Heart left ventricle (tissue), 16 donors: ENCODE measurements at regions not wholly inside any gene's neighbourhood (a gene's known extent, or its start where the extent isn't known, plus 50 kb on each side); places are given as distances from the start of the nearest gene placed in this dataset.

ENCODE experiments used
- ATAC-seq, 4 donors: fragments of 200-7000 bp; cut with Tn5 transposase; one replicate each; pipeline ENCODE4 v1.9.1; 2020 to 2022; ENCODE audit warnings: moderate library complexity in 4 of 4, mild to moderate bottlenecking in 3 of 4, moderate number of reproducible peaks in 1 of 4
- DNase-seq, 5 donors: peaks; one replicate each; pipeline ENCODE4 v3.0.0-alpha.2; 2020
- H3K27ac ChIP-seq, 12 donors: fragments of 200-600 bp; sonication (generic) in 4 of 12; one replicate each; pipeline versions ENCODE4 v1.5.0 to v1.8.0; 2016 to 2022; ENCODE audit warnings: mild to moderate bottlenecking in 2 of 12
- H3K27me3 ChIP-seq, 9 donors: fragments of 200-600 bp; sonication (generic) in 2 of 9; one replicate each; pipeline versions ENCODE4 v1.5.1 to v1.8.0; 2016 to 2022; ENCODE audit warnings: mild to moderate bottlenecking in 3 of 9
- H3K36me3 ChIP-seq, 9 donors: fragments of 200-600 bp; sonication (generic) in 2 of 9; one replicate each; pipeline versions ENCODE4 v1.5.0 to v1.8.0; 2018 to 2022; ENCODE audit warnings: mild to moderate bottlenecking in 2 of 9
- H3K4me1 ChIP-seq, 12 donors: fragments of 200-600 bp; sonication (generic) in 4 of 12; one replicate each; pipeline versions ENCODE4 v1.5.0 to v1.8.0; 2016 to 2022; ENCODE audit warnings: mild to moderate bottlenecking in 3 of 12
- H3K4me3 ChIP-seq, 12 donors: fragments of 200-600 bp; sonication (generic) in 4 of 12; one replicate each; pipeline versions ENCODE4 v1.5.0 to v1.8.0; 2017 to 2022; ENCODE audit warnings: mild to moderate bottlenecking in 9 of 12, moderate library complexity in 4 of 12
- H3K9me3 ChIP-seq, 12 donors: fragments of 200-600 bp; sonication (generic) in 4 of 12; one replicate each; pipeline versions ENCODE4 v1.5.0 to v1.8.0; 2016 to 2022; ENCODE audit warnings: mild to moderate bottlenecking in 1 of 12
- POLR2A ChIP-seq, 2 donors: fragments of 450-650 bp; IDR thresholded peaks; one replicate each; pipeline ENCODE4 v1.6.1; 2017; ENCODE audit warnings: antibody characterized with exemption in 2 of 2, mild to moderate bottlenecking in 2 of 2, moderate library complexity in 2 of 2
- WGBS, 4 donors: extraction: QIAGEN DNeasy Blood & Tissue Kit in 2 of 4; methylation state at CpG; one replicate each; pipeline versions ENCODE4 v1.1.5 to v1.1.7; 2013 to 2018; 5-methylcytosine and 5-hydroxymethylcytosine counted together
- intact Hi-C, 10 donors: fragments of 100-400 bp; cut with DNase I; formaldehyde crosslinking; loops; one replicate each; pipeline versions ENCODE4 v1.11.1 to v1.14.2; 2022
- TF ChIP-seq, protein P1 (sequence below), 12 donors: fragments of 200-600 bp; sonication (generic) in 4 of 12; IDR thresholded peaks; one replicate each; pipeline versions ENCODE4 v1.5.0 to v1.8.0; 2018 to 2022; ENCODE audit warnings: antibody characterized with exemption in 12 of 12, mild to moderate bottlenecking in 5 of 12
- donor health status: ischemic (EF 13 %, LVEDD 7.1; RV severe dilation, severe dysfunction).
- donor health status: healthy with polysubstance abuse.
- donor health status: DM: no; HTN: yes; CAD: no.
- donor health status: DM: no; HTN: no; CAD: no.
- donor health status: ischemic (EF 25% LVEDD 6.9; RV normal size, moderate dysfunction).
- donor health status: ischemic (EF 25% LVEDD 5.7; RV mildly dilated, moderate dysfunction).
- donor health status: healthy.
- donor health status: DM: yes; HTN: yes; CAD: no.
- donor health status: ischemic (EF 35%, LVEDD 5.7; RV mildly dilated, moderate dysfunction).
- donor health status: nonischemic (EF 11% LVEDD 7.7; RV severe dilation, severe dysfunction).
- donor health status: DM: yes; HTN: yes; CAD: no.
- donor health status: PGD.
- donor health status: ischemic (EF 29% LVEDD 5.4; RV normal size, mild dysfunction).
- donor health status: nonischemic (EF 23%, LVEDD 6.1; RV moderate dilation, normal function).

DNA sequence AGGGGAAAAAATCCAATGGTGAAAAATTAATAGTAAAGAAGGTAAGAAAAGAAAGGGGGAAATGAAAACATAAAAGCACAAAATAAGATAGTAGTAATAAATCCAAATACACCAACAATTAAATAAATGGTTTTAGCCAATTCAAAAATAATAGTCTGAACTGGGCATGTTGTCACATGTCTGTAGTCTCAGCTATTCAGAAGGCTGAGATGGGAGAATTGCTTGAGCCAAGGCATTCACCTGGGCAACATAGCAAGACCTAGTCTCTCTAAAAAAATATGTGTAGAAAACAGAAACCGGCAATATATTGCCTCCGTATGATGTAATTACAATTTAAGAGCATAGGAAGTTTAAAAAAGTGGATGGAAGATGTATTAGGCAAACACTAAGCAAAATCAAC, 311.3 kb upstream of the FERMT1 start:
- Histone ChIP-seq H3K36me3 (no peaks in the 10 kb centered on the region), H3K4me1 (no peaks in the 10 kb centered on the region), H3K27ac (no peak overlapping the region), H3K27me3 (no peaks in the 10 kb centered on the region), H3K4me3 (no peak overlapping the region), H3K9me3 (peaks cover 0 to 7% (median 0%) of the 10 kb centered on the region in 12 donors)
- 65 to 96% (median 80%) methylated on average over 2 of the region's 2 CpGs for WGBS, 4 donors
- ATAC-seq (no peak), DNase-seq (no peak)
- no peak for TF ChIP-seq POLR2A (IDR thresholded peaks at IDR 0.05)
- TF ChIP-seq, protein P1, sequence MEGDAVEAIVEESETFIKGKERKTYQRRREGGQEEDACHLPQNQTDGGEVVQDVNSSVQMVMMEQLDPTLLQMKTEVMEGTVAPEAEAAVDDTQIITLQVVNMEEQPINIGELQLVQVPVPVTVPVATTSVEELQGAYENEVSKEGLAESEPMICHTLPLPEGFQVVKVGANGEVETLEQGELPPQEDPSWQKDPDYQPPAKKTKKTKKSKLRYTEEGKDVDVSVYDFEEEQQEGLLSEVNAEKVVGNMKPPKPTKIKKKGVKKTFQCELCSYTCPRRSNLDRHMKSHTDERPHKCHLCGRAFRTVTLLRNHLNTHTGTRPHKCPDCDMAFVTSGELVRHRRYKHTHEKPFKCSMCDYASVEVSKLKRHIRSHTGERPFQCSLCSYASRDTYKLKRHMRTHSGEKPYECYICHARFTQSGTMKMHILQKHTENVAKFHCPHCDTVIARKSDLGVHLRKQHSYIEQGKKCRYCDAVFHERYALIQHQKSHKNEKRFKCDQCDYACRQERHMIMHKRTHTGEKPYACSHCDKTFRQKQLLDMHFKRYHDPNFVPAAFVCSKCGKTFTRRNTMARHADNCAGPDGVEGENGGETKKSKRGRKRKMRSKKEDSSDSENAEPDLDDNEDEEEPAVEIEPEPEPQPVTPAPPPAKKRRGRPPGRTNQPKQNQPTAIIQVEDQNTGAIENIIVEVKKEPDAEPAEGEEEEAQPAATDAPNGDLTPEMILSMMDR (IDR thresholded peaks at IDR 0.05): no peak
- intact Hi-C loops: no loop called here

DNA sequence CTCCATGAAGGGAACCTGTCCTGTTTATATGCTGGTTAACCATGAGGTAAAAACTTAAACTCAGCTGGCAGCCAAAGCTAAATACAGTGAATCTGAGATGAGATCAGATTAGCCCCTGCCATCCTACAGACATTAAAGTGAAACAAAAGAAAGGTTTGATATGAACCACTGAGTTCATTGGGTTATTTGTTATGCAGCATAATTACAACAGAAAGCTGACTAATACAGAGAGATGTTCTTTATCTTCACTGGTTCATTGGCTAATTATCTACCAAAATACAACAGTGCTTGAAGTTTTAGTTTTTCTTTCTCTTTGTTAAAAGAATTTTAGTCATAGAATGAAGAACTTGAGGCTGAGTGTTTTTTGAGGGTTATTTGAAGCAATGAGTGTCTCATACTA, 307.6 kb upstream of the FERMT1 start:
- H3K27ac ChIP-seq: no peak overlapping the region
- H3K4me1 ChIP-seq: no peaks in the 10 kb centered on the region
- intact Hi-C loops: no loop called here
- ATAC-seq (no peak), DNase-seq (no peak)
- H3K36me3 ChIP-seq: no peaks in the 10 kb centered on the region
- H3K4me3 ChIP-seq: no peak overlapping the region
- H3K9me3 ChIP-seq: peaks cover 0 to 4% (median 0%) of the 10 kb centered on the region in 12 donors
- TF ChIP-seq, protein P1 (IDR thresholded peaks at IDR 0.05): no peak
- no peak for TF ChIP-seq POLR2A (IDR thresholded peaks at IDR 0.05)
- H3K27me3 ChIP-seq: no peaks in the 10 kb centered on the region

DNA sequence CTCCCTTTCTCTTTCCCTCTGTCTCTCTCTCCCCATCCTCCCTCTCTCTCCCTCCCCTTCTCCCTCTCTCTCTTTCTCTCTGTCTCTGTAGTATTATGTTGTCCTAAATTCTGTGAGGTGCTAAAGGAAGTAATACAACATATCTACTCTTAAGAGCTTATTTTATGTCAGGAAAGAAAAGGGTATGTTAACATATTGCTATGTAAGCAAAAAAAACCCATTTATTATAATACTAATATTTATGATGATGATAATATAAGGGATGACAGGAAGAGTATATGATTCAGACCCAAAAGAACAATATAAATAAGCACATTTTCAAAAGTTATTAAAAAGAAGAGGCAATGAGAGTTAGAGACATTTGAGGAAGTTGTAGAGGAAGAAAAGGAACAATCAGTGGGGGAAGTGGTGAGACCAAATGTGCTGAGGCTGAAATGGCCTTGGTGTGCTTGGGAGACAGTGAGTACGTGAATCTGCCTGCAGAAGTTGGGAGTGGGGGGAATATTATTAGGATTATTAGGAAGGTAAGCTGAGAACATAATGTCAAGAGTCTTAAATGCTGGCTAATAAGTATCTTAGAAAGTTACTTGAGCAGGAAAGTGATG, 303.6 kb upstream of the FERMT1 start:
- 54 to 71% (median 56%) methylated on average over 1 of the region's 1 CpG for WGBS, 4 donors
- Histone ChIP-seq H3K27me3 (no peaks in the 10 kb centered on the region), H3K9me3 (peaks cover 0 to 4% (median 0%) of the 10 kb centered on the region in 12 donors), H3K4me3 (no peak overlapping the region), H3K4me1 (no peaks in the 10 kb centered on the region), H3K36me3 (no peaks in the 10 kb centered on the region), H3K27ac (no peak overlapping the region)
- no peak for TF ChIP-seq POLR2A (IDR thresholded peaks at IDR 0.05)
- TF ChIP-seq, protein P1 (IDR thresholded peaks at IDR 0.05): no peak
- no peak for ATAC-seq
- intact Hi-C loops: no loop called here
- no peak for DNase-seq

DNA sequence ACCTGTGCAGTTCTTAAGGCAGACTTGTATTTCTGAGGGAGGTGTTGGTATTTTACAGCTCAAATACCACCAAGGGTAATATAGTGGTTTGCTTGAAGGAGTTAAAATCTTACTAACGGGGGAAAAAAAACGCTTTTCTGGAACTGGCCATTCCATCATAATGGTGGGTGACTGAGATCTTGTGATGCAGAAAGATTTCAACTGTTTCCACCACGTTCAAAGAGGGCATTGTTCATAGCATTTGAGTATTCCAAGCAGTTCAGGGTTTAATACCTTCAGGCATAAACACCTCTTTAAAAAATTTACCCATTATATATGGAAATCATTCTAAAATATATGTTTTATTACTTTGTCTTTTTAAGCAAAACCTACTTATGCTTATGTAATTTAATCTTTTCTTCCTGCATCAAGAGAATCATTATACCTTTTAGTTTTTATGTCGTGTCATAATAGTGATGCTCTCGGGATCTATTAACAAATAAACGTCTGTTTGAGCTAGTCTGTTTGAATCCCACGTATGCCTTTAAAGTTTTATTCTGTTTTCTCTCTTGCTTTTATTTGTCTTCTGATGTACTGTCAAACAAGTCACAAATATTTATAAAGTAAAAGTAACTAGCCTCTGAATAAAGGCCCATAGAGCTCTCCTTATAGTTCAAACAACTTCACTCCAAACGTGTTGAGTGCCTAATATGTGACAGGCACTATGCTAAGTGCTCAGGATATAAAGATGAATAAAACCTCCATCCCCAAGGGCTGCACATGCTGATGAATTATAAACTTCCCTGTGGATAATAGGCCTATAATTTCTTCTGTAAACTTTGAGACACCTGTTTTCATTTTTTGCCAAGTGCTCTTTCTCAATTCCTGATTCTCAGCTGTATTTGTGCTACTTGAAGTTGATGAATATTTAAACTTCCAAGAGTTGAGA, 298.8 kb upstream of the FERMT1 start:
- no peak for ATAC-seq
- 60 to 77% (median 69%) methylated on average over 8 of the region's 8 CpGs for WGBS, 4 donors

More for the DNA sequence above, 298.8 kb upstream of the FERMT1 start:
- intact Hi-C loops: no loop called here
- TF ChIP-seq, protein P1 (IDR thresholded peaks at IDR 0.05): no peak
- no peak for TF ChIP-seq POLR2A (IDR thresholded peaks at IDR 0.05)
- no peak for DNase-seq
- Histone ChIP-seq H3K4me1 (no peaks in the 10 kb centered on the region), H3K9me3 (no peaks in the 10 kb centered on the region), H3K4me3 (no peak overlapping the region), H3K27me3 (no peaks in the 10 kb centered on the region), H3K27ac (no peak overlapping the region), H3K36me3 (no peaks in the 10 kb centered on the region)
